HCT116 (cell line): ENCODE measurements at regions not wholly inside any gene's neighbourhood (a gene's known extent, or its start where the extent isn't known, plus 50 kb on each side); places are given as distances from the start of the nearest gene placed in this dataset.
"Not testable (repeated sequence)": the region's sequence is repeated elsewhere in the genome, so short reads cannot be mapped to it uniquely, and the experiment has no call there.

Experiments used
- CEBPB ChIP-seq: IDR thresholded peaks from 2 replicates; pipeline ENCODE4 v1.6.1; 2012; ENCODE audit warnings: low read depth
- CTCF ChIP-seq, 3 experiments: fragments of 200-600 bp in 1 of 3; sonication (generic) in 1 of 3; IDR thresholded peaks in 2 of 3; conservative IDR thresholded peaks in 1 of 3; 2 replicates each; pipeline ENCODE4 v1.5.1; 2012 to 2017; ENCODE audit warnings: low read depth in 2 of 3, low read length in 2 of 3, antibody characterized with exemption in 1 of 3, borderline replicate concordance in 1 of 3, control low read depth in 1 of 3, mild to moderate bottlenecking in 1 of 3, mixed read lengths in 1 of 3, mixed run types in 1 of 3, moderate library complexity in 1 of 3; ENCODE audit not compliant: insufficient read depth in 1 of 3
- ZNF274 ChIP-seq: fragments of 200-500 bp; sonication (Bioruptor generic); IDR thresholded peaks from 2 replicates; pipeline ENCODE4 v1.6.1; 2014; ENCODE audit warnings: mild to moderate bottlenecking, low read depth, low read length, inconsistent platforms

- TF ChIP-seq CEBPB; CTCF (IDR thresholded peaks at IDR 0.05 in 2 of 3, conservative IDR thresholded peaks at IDR 0.05 in 1 of 3; ENCODE audit: borderline replicate concordance in 1 of 3, insufficient read depth in 1 of 3, low read depth in 2 of 3, low read length in 2 of 3); ZNF274: not testable (repeated sequence)
These were observed 579.2 kb downstream of the GBE1 start for GRCh38 chr3:81182086-81182875.
